Common myeloid progenitor, CD34-positive (primary cell): ENCODE measurements at regions not wholly inside any gene's neighbourhood (a gene's known extent, or its start where the extent isn't known, plus 50 kb on each side); places are given as distances from the start of the nearest gene placed in this dataset.

Experiments
- CTCF ChIA-PET: fragments of 350-600 bp; sonication (Branson Sonifier 250); formaldehyde crosslinking; loops from one replicate; lab custom pipeline; 2021; ENCODE audit warnings: antibody characterized with exemption; lab: Charles Lee
- POLR2A ChIA-PET: fragments of 350-600 bp; sonication (Branson Sonifier 250); formaldehyde crosslinking; loops from one replicate; lab custom pipeline; 2021; ENCODE audit warnings: antibody characterized with exemption; lab: Charles Lee
- DNase-seq, 3 donors: peaks; one replicate each; pipeline versions ENCODE4 v3.0.0 to v3.0.0-alpha.2; 2013
- H3K27ac ChIP-seq, 2 experiments: 1 replicate in 1 of 2; 2 replicates in 1 of 2; pipeline ENCODE4 v1.7.0; 2013; ENCODE audit warnings: inconsistent platforms in 2 of 2, low read length in 2 of 2, mild to moderate bottlenecking in 2 of 2, low read depth in 1 of 2, moderate library complexity in 1 of 2; ENCODE audit not compliant: severe bottlenecking in 2 of 2, insufficient read depth in 1 of 2, poor library complexity in 1 of 2
- H3K27me3 ChIP-seq, 5 experiments: replicated peaks in 2 of 5; 1 replicate in 3 of 5; 2 replicates in 2 of 5; pipeline versions ENCODE4 v1.6.1 to v1.7.0; 2013; ENCODE audit warnings: low read length in 4 of 5, mild to moderate bottlenecking in 2 of 5, moderate library complexity in 2 of 5, inconsistent platforms in 1 of 5; ENCODE audit not compliant: insufficient read depth in 5 of 5, control insufficient read depth in 4 of 5
- H3K36me3 ChIP-seq, 4 experiments: 1 replicate in 2 of 4; 2 replicates in 2 of 4; pipeline versions ENCODE4 v1.6.1 to v1.7.0; 2013; ENCODE audit warnings: low read length in 3 of 4, control low read depth in 1 of 4, mild to moderate bottlenecking in 1 of 4; ENCODE audit not compliant: control insufficient read depth in 4 of 4, insufficient read depth in 4 of 4
- H3K4me1 ChIP-seq, 4 experiments: 1 replicate in 3 of 4; 2 replicates in 1 of 4; pipeline versions ENCODE4 v1.6.1 to v1.7.1; 2013; ENCODE audit warnings: low read length in 3 of 4, mild to moderate bottlenecking in 3 of 4, control low read depth in 1 of 4, inconsistent platforms in 1 of 4, moderate library complexity in 1 of 4; ENCODE audit not compliant: control insufficient read depth in 4 of 4, insufficient read depth in 4 of 4; ENCODE audit errors: control extremely low read depth in 1 of 4
- H3K4me3 ChIP-seq, 7 experiments: 1 replicate in 4 of 7; 2 replicates in 3 of 7; pipeline versions ENCODE4 v1.5.1 to v1.7.0; 2013; ENCODE audit warnings: mild to moderate bottlenecking in 7 of 7, low read length in 6 of 7, moderate library complexity in 6 of 7, inconsistent platforms in 2 of 7, low read depth in 2 of 7, control low read depth in 1 of 7; ENCODE audit not compliant: insufficient read depth in 4 of 7, control insufficient read depth in 1 of 7; ENCODE audit errors: extremely low read depth in 1 of 7
- H3K9me3 ChIP-seq, 5 experiments: 1 replicate in 4 of 5; 2 replicates in 1 of 5; pipeline versions ENCODE4 v1.6.1 to v1.7.1; 2013; ENCODE audit warnings: low read length in 4 of 5, mild to moderate bottlenecking in 2 of 5, inconsistent platforms in 1 of 5, low read depth in 1 of 5, moderate library complexity in 1 of 5; ENCODE audit not compliant: control insufficient read depth in 4 of 5, insufficient read depth in 2 of 5; ENCODE audit errors: control extremely low read depth in 1 of 5
- WGBS: methylation state at CpG from one replicate; pipeline ENCODE4 v1.1.5; 2013; ENCODE audit not compliant: insufficient coverage; 5-methylcytosine and 5-hydroxymethylcytosine counted together

DNA sequence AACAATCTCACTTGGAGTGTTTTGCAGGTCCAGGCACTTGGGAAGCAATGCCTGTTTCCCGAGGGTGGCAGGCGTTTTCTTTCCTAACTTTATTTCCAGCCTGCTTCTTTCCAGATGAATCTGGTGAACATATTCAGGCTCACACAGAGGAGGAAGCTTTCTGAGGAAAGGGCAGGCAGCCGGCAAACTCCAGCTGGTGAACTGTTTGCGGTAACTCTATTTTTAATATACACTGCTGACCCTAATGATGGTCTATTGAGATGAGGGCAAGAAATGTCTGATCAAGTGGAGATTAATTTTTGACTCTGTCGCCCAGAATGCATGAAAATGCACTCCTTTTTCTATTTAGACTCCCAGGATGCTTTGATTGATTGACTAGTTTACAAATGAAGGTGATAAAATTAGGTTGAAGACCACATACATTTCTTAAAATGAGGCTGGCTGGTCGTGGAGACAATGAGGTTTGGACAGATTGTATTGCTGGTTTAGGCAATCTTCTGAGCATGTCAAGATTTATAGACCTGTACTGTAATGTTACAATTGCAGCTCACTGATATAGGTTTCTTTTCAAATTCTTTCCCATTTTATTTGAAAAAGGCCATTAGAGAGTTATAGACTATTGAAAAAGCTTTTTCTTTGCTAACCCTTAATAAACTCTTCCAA is 153.8 kb downstream of the ATG4C start:
- POLR2A ChIA-PET, result no interaction called here
- WGBS, result 100% methylated on average over 3 of the region's 6 CpGs

GRCh38 chr1:62941780-62942179 is 157.8 kb downstream of the ATG4C start:
- Histone ChIP-seq H3K4me1 (no peaks in the 10 kb centered on the region), H3K27ac (no peak overlapping the region), H3K27me3 (peaks cover 0 to 5% (median 0%) of the 10 kb centered on the region in 5 experiments), H3K36me3 (no peaks in the 10 kb centered on the region), H3K9me3 (no peaks in the 10 kb centered on the region), H3K4me3 (no peak overlapping the region)
- no peak for DNase-seq
- ChIA-PET CTCF (interaction anchor here (0.7 kb wide), 1 partner anchor 73 kb away, joined by 5 read pairs; no protein-coding TSS in a partner anchor), POLR2A (no interaction called here)
- 80% methylated on average over 1 of the region's 2 CpGs for WGBS

More for the DNA sequence above, 153.8 kb downstream of the ATG4C start:
- CTCF ChIA-PET, result no interaction called here
- Histone ChIP-seq H3K36me3 (no peaks in the 10 kb centered on the region), H3K4me1 (no peaks in the 10 kb centered on the region), H3K27ac (no peak overlapping the region), H3K4me3 (no peak overlapping the region), H3K9me3 (no peaks in the 10 kb centered on the region), H3K27me3 (peaks cover 0 to 7% (median 3%) of the 10 kb centered on the region in 5 experiments)
- DNase-seq, result no peak

DNA sequence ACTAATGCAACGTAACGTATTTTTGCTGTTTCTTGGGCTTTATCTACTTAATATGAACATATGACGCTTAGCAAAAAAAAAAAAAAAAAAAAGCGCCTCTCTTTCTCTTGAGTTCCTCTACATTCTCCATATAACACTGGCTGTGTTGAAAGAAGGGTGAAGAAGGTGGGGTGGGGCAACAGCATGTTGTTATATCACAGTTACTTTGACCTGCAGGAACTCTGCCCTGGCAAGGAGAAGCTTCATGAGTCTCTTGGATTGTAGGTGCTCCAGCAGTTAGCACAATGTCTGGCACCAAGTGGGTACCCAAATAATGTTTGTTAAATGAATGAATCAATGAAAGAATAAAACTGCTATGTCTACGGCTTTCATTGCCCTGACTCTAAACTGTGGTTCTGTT is 162.6 kb downstream of the ATG4C start:
- WGBS, result 92% methylated on average over 2 of the region's 5 CpGs
- DNase-seq, result no peak
- H3K4me3 ChIP-seq, result no peak overlapping the region
- H3K36me3 ChIP-seq, result no peaks in the 10 kb centered on the region
- H3K4me1 ChIP-seq, result no peaks in the 10 kb centered on the region
- ChIA-PET CTCF (no interaction called here), POLR2A (no interaction called here)
- peaks cover 0 to 8% (median 6%) of the 10 kb centered on the region in 5 experiments for H3K27me3 ChIP-seq
- no peaks in the 10 kb centered on the region for H3K9me3 ChIP-seq
- no peak overlapping the region for H3K27ac ChIP-seq

GRCh38 chr1:62951428-62951827 is 167.5 kb downstream of the ATG4C start:
- Histone ChIP-seq H3K27me3 (peaks cover 0 to 28% (median 13%) of the 10 kb centered on the region in 5 experiments), H3K9me3 (no peaks in the 10 kb centered on the region), H3K4me3 (no peak overlapping the region), H3K27ac (no peak overlapping the region), H3K4me1 (no peaks in the 10 kb centered on the region), H3K36me3 (no peaks in the 10 kb centered on the region)
- 64% methylated on average over 2 of the region's 3 CpGs for WGBS
- ChIA-PET CTCF (interaction anchor here (1.1 to 1.5 kb wide), 2 partner anchors 14 to 18 kb away, joined by 3 read pairs; no protein-coding TSS in a partner anchor), POLR2A (interaction anchor here (0.6 kb wide), 1 partner anchor 344 kb away, joined by 3 read pairs; no protein-coding TSS in a partner anchor)
- DNase-seq, result no peak

- no peak for DNase-seq
- Histone ChIP-seq H3K4me3 (no peak overlapping the region), H3K36me3 (no peaks in the 10 kb centered on the region), H3K27ac (no peak overlapping the region), H3K4me1 (no peaks in the 10 kb centered on the region), H3K27me3 (peaks cover 0 to 28% (median 13%) of the 10 kb centered on the region in 5 experiments), H3K9me3 (no peaks in the 10 kb centered on the region)
- ChIA-PET CTCF (interaction anchor here (1.5 kb wide), 1 partner anchor 19 kb away, joined by 3 read pairs; no protein-coding TSS in a partner anchor), POLR2A (no interaction called here)
- no CpG with 5 or more reads among the region's 1 CpG for WGBS
Observed at GRCh38 chr1:62952596-62952995, 168.7 kb downstream of the ATG4C start.

- Histone ChIP-seq H3K27me3 (peaks cover 0 to 26% (median 13%) of the 10 kb centered on the region in 5 experiments), H3K27ac (no peak overlapping the region), H3K9me3 (no peaks in the 10 kb centered on the region), H3K4me3 (no peak overlapping the region), H3K36me3 (no peaks in the 10 kb centered on the region), H3K4me1 (no peaks in the 10 kb centered on the region)
- POLR2A ChIA-PET, result no interaction called here
- CTCF ChIA-PET, result interaction anchor here (2.4 kb wide), 1 partner anchor 11 kb away, joined by 5 read pairs; no protein-coding TSS in a partner anchor
- 74% methylated on average over 6 of the region's 6 CpGs for WGBS
- DNase-seq, result no peak
Observed at GRCh38 chr1:62953633-62954032, 169.7 kb downstream of the ATG4C start.

DNA sequence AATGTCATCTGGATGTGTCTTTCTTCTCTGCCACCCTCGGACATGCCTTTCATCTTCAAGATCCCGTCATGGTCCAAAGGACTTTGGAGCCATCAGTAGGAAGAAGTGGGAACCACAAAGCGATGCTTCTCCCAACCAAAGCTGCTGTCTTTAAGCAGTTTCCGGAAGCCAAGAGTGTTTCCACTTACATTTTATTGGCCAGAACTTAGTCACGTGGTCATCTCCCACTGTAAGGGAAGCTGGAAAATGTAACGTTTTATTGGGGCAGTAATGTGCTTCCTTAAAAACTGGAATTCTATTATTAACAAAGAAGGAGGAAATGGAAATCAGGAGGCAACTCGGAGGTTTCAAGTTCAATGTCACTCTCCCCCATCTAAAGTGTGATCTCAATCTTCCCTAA is 170.8 kb downstream of the ATG4C start:
- H3K27me3 ChIP-seq, result peaks cover 2 to 26% (median 13%) of the 10 kb centered on the region in 5 experiments
- CTCF ChIA-PET, result interaction anchor here (2.4 kb wide), 1 partner anchor 10 kb away, joined by 5 read pairs; no protein-coding TSS in a partner anchor
- 87% methylated on average over 4 of the region's 7 CpGs for WGBS

More for the DNA sequence above, 170.8 kb downstream of the ATG4C start:
- H3K9me3 ChIP-seq, result no peaks in the 10 kb centered on the region
- no peak overlapping the region for H3K4me3 ChIP-seq
- no peaks in the 10 kb centered on the region for H3K4me1 ChIP-seq
- POLR2A ChIA-PET, result no interaction called here
- DNase-seq, result no peak
- no peak overlapping the region for H3K27ac ChIP-seq
- H3K36me3 ChIP-seq, result no peaks in the 10 kb centered on the region
